C4-2B (cell line): ENCODE measurements at regions not wholly inside any gene's neighbourhood (a gene's known extent, or its start where the extent isn't known, plus 50 kb on each side); places are given as distances from the start of the nearest gene placed in this dataset.
A peak's percentile ranks its signal among the peaks of the same experiment; 100 is the strongest.

ENCODE experiments used
- H3K27ac ChIP-seq: fragments of 450-650 bp; 2 replicates; pipeline ENCODE4 v1.5.1; 2017
- CTCF ChIP-seq: fragments of 450-650 bp; conservative IDR thresholded peaks from 2 replicates; pipeline ENCODE4 v1.5.1; 2017; ENCODE audit warnings: mild to moderate bottlenecking
- ZFX ChIP-seq: fragments of 450-650 bp; IDR thresholded peaks from 2 replicates; pipeline ENCODE4 v1.6.1; 2017

- TF ChIP-seq CTCF, result no peak
- no peak for TF ChIP-seq ZFX
- no peak overlapping the region for H3K27ac ChIP-seq
These were observed 459.5 kb downstream of the TLR4 start for GRCh38 chr9:118163751-118164150.

- H3K27ac ChIP-seq, result no peak overlapping the region
- no peak for TF ChIP-seq ZFX
- no peak for TF ChIP-seq CTCF
These were observed 461.2 kb downstream of the TLR4 start for GRCh38 chr9:118165451-118165850.

GRCh38 chr9:118170032-118170955 is 466.1 kb downstream of the TLR4 start:
- TF ChIP-seq CTCF, result peak; percentile 81
- TF ChIP-seq ZFX, result no peak
- no peak overlapping the region for H3K27ac ChIP-seq

- H3K27ac ChIP-seq, result no peak overlapping the region
- TF ChIP-seq ZFX (no peak), CTCF (no peak)
These were observed 473.0 kb downstream of the TLR4 start for GRCh38 chr9:118177241-118177640.

- no peak for TF ChIP-seq ZFX
- TF ChIP-seq CTCF, result no peak
- H3K27ac ChIP-seq, result no peak overlapping the region
These were observed 479.4 kb downstream of the TLR4 start for GRCh38 chr9:118183576-118183975.

- TF ChIP-seq ZFX (no peak), CTCF (no peak)
- no peak overlapping the region for H3K27ac ChIP-seq
These were observed 483.2 kb downstream of the TLR4 start for GRCh38 chr9:118187408-118187807.

GRCh38 chr9:118189615-118190014 is 485.4 kb downstream of the TLR4 start:
- no peak for TF ChIP-seq CTCF
- no peak for TF ChIP-seq ZFX
- no peak overlapping the region for H3K27ac ChIP-seq
